Neural cell (in vitro differentiated cells): ENCODE measurements at regions not wholly inside any gene's neighbourhood (a gene's known extent, or its start where the extent isn't known, plus 50 kb on each side); places are given as distances from the start of the nearest gene placed in this dataset.

Experiments
- H2AFZ ChIP-seq: fragments of 200-600, 300-800 bp; sonication (generic), shearing (Covaris generic); 2 replicates; pipeline ENCODE4 v1.6.0; 2014; ENCODE audit warnings: low read depth, mild to moderate bottlenecking, antibody characterized with exemption, low read length, moderate library complexity
- H3F3A ChIP-seq: fragments of 200-600 bp; shearing (Covaris generic); 2 replicates; pipeline ENCODE4 v1.6.1; 2016; ENCODE audit warnings: mild to moderate bottlenecking, moderate library complexity, mixed read lengths, antibody characterized with exemption, low read length; ENCODE audit not compliant: insufficient read depth, poor library complexity, severe bottlenecking
- H3K27ac ChIP-seq: fragments of 200-600, 300-800 bp; sonication (generic), shearing (Covaris generic); 2 replicates; pipeline ENCODE4 v1.5.1; 2014; ENCODE audit warnings: mild to moderate bottlenecking, low read length, moderate library complexity
- H3K27me3 ChIP-seq: fragments of 300-800, 200-600 bp; sonication (generic), shearing (Covaris generic); 2 replicates; pipeline ENCODE4 v1.6.0; 2014; ENCODE audit warnings: mild to moderate bottlenecking, low read depth, low read length, moderate library complexity; ENCODE audit not compliant: insufficient read depth
- H3K36me3 ChIP-seq: fragments of 300-800, 200-600 bp; sonication (generic), shearing (Covaris generic); 2 replicates; pipeline ENCODE4 v1.5.1; 2014; ENCODE audit warnings: mild to moderate bottlenecking, antibody characterized with exemption, low read length, moderate library complexity; ENCODE audit not compliant: insufficient read depth
- H3K4me2 ChIP-seq: fragments of 300-800, 200-600 bp; sonication (generic), shearing (Covaris generic); 2 replicates; pipeline ENCODE4 v1.6.0; 2014; ENCODE audit warnings: mild to moderate bottlenecking, low read length
- H3K4me3 ChIP-seq: fragments of 300-800, 200-600 bp; sonication (generic), shearing (Covaris generic); 2 replicates; pipeline ENCODE4 v1.5.1; 2014; ENCODE audit warnings: mild to moderate bottlenecking, low read length, moderate library complexity
- H3K79me2 ChIP-seq: fragments of 200-600 bp; shearing (Covaris generic); replicated peaks from 2 replicates; pipeline ENCODE4 v1.6.0; 2014; ENCODE audit warnings: mild to moderate bottlenecking, low read length, moderate library complexity; ENCODE audit not compliant: insufficient read depth
- H3K9ac ChIP-seq: fragments of 300-800, 200-600 bp; sonication (generic), shearing (Covaris generic); 2 replicates; pipeline ENCODE4 v1.6.1; 2016; ENCODE audit warnings: mild to moderate bottlenecking, low read length, mixed read lengths
- H3K9me2 ChIP-seq: fragments of 200-600 bp; shearing (Covaris generic); 2 replicates; pipeline ENCODE4 v1.6.1; 2016; ENCODE audit warnings: mild to moderate bottlenecking, low read length, mixed read lengths; ENCODE audit not compliant: insufficient read depth
- H3K9me3 ChIP-seq: fragments of 200-600, 300-800 bp; sonication (generic), shearing (Covaris generic); 2 replicates; pipeline ENCODE4 v1.6.1; 2016; ENCODE audit warnings: mild to moderate bottlenecking, mixed run types, low read length, moderate library complexity, mixed read lengths
- H4K20me1 ChIP-seq: fragments of 200-600 bp; shearing (Covaris generic); 2 replicates; pipeline ENCODE4 v1.6.1; 2016; ENCODE audit warnings: mild to moderate bottlenecking, mixed run types; ENCODE audit not compliant: insufficient read depth
- CTCF ChIP-seq: fragments of 450-650 bp; IDR thresholded peaks from 2 replicates; pipeline ENCODE4 v1.5.1; 2014; ENCODE audit warnings: antibody characterized with exemption, mild to moderate bottlenecking, moderate library complexity; ENCODE audit not compliant: poor library complexity, severe bottlenecking
- EP300 ChIP-seq: fragments of 450-650 bp; conservative IDR thresholded peaks from 2 replicates; pipeline ENCODE4 v1.6.1; 2014; ENCODE audit warnings: antibody characterized with exemption, mild to moderate bottlenecking, moderate library complexity; ENCODE audit not compliant: poor library complexity, severe bottlenecking
- EZH2 ChIP-seq: fragments of 200-600, 300-800 bp; shearing (Covaris generic), sonication (generic); IDR thresholded peaks from 2 replicates; pipeline ENCODE4 v1.6.1; 2014; ENCODE audit warnings: antibody characterized with exemption, low read length, borderline replicate concordance, mild to moderate bottlenecking; ENCODE audit not compliant: insufficient read depth, poor library complexity, severe bottlenecking
- MXI1 ChIP-seq: fragments of 450-650 bp; conservative IDR thresholded peaks from 2 replicates; pipeline ENCODE4 v1.6.1; 2014; ENCODE audit warnings: antibody characterized with exemption, mild to moderate bottlenecking; ENCODE audit not compliant: poor library complexity, severe bottlenecking
- POLR2AphosphoS5 ChIP-seq: IDR thresholded peaks from 2 replicates; pipeline ENCODE4 v1.6.1; 2012
- RAD21 ChIP-seq: fragments of 450-650 bp; conservative IDR thresholded peaks from 2 replicates; pipeline ENCODE4 v1.6.1; 2014; ENCODE audit warnings: antibody characterized with exemption, mild to moderate bottlenecking, moderate library complexity
- REST ChIP-seq: IDR thresholded peaks from 2 replicates; pipeline ENCODE4 v1.6.1; 2012; ENCODE audit warnings: borderline replicate concordance
- SMC3 ChIP-seq: fragments of 450-650 bp; conservative IDR thresholded peaks from 2 replicates; pipeline ENCODE4 v1.6.1; 2014; ENCODE audit warnings: antibody characterized with exemption, mild to moderate bottlenecking, moderate library complexity; ENCODE audit not compliant: poor library complexity
- TAF1 ChIP-seq: IDR thresholded peaks from 2 replicates; pipeline ENCODE4 v1.6.1; 2012; ENCODE audit warnings: low read depth

GRCh38 chr4:153904011-153904410 is 115.1 kb upstream of the SFRP2 start:
- H3K27ac ChIP-seq, result no peak overlapping the region
- no peaks in the 10 kb centered on the region for H3K36me3 ChIP-seq
- no peaks in the 10 kb centered on the region for H3K27me3 ChIP-seq
- H3K4me3 ChIP-seq, result no peak overlapping the region
- no peaks in the 10 kb centered on the region for H3K9me3 ChIP-seq
- TF ChIP-seq EZH2, result no peak
- no peak for TF ChIP-seq MXI1
- TF ChIP-seq REST, result no peak
- TF ChIP-seq CTCF, result no peak
- TF ChIP-seq SMC3, result no peak
- TF ChIP-seq EP300, result no peak
- H2AFZ ChIP-seq, result no peak overlapping the region
- no peaks in the 10 kb centered on the region for H4K20me1 ChIP-seq
- H3K4me2 ChIP-seq, result no peak overlapping the region
- no peaks in the 10 kb centered on the region for H3K79me2 ChIP-seq
- no peaks in the 10 kb centered on the region for H3K9me2 ChIP-seq
- no peaks in the 10 kb centered on the region for H3F3A ChIP-seq
- H3K9ac ChIP-seq, result no peak overlapping the region

GRCh38 chr4:153901220-153901619 is 112.3 kb upstream of the SFRP2 start:
- Histone ChIP-seq H2AFZ (no peak overlapping the region), H3K9me3 (no peaks in the 10 kb centered on the region), H3K36me3 (no peaks in the 10 kb centered on the region), H3K4me3 (no peak overlapping the region), H3K9ac (no peak overlapping the region), H3K27me3 (no peaks in the 10 kb centered on the region), H3K4me2 (no peak overlapping the region), H3F3A (no peaks in the 10 kb centered on the region), H4K20me1 (no peaks in the 10 kb centered on the region), H3K9me2 (no peaks in the 10 kb centered on the region), H3K27ac (no peak overlapping the region), H3K79me2 (no peaks in the 10 kb centered on the region)
- TF ChIP-seq POLR2AphosphoS5 (no peak), CTCF (no peak), REST (no peak), RAD21 (no peak), EP300 (no peak), TAF1 (no peak), EZH2 (no peak), MXI1 (no peak), SMC3 (no peak)
